Hematopoietic multipotent progenitor cell treated with erythropoietin and hydrocortisone succinate and interleukin-3 and kit ligand, for 15 days (in vitro differentiated cells): ENCODE measurements at regions not wholly inside any gene's neighbourhood (a gene's known extent, or its start where the extent isn't known, plus 50 kb on each side); places are given as distances from the start of the nearest gene placed in this dataset.

Source experiments
- DNase-seq: peaks from one replicate; pipeline ENCODE4 v3.0.0-alpha.2; 2015; ENCODE audit warnings: low spot score

- DNase-seq: no peak
These were observed 140.8 kb downstream of the IRX1 start for GRCh38 chr5:3736466-3736865.

- no peak for DNase-seq
These were observed 141.3 kb downstream of the IRX1 start for GRCh38 chr5:3736926-3737325.

- DNase-seq: no peak
These were observed 143.3 kb downstream of the IRX1 start for GRCh38 chr5:3738919-3739318.

GRCh38 chr5:3740546-3741373, 145.1 kb downstream of the IRX1 start:
- DNase-seq: no peak

- DNase-seq: no peak
These were observed 145.7 kb downstream of the IRX1 start for GRCh38 chr5:3741374-3741770.

GRCh38 chr5:3742750-3743149, 147.1 kb downstream of the IRX1 start:
- no peak for DNase-seq

GRCh38 chr5:3751846-3752245, 156.2 kb downstream of the IRX1 start:
- DNase-seq: no peak

- DNase-seq: peak; percentile 9
These were observed 182.4 kb downstream of the IRX1 start for GRCh38 chr5:3778000-3778550.

- DNase-seq: no peak
These were observed 183.3 kb downstream of the IRX1 start for GRCh38 chr5:3778945-3779344.

- no peak for DNase-seq
These were observed 184.6 kb downstream of the IRX1 start for GRCh38 chr5:3780278-3780677.

GRCh38 chr5:3780907-3781306, 185.3 kb downstream of the IRX1 start:
- DNase-seq: no peak

- DNase-seq: no peak
These were observed 189.2 kb downstream of the IRX1 start for GRCh38 chr5:3784854-3785253.

GRCh38 chr5:3786165-3786564, 190.5 kb downstream of the IRX1 start:
- DNase-seq: no peak

- DNase-seq: no peak
These were observed 191.3 kb downstream of the IRX1 start for GRCh38 chr5:3786891-3787430.

- DNase-seq: no peak
These were observed 192.0 kb downstream of the IRX1 start for GRCh38 chr5:3787604-3788003.

GRCh38 chr5:3789519-3790193, 194.0 kb downstream of the IRX1 start:
- DNase-seq: no peak

GRCh38 chr5:3793162-3793561, 197.5 kb downstream of the IRX1 start:
- no peak for DNase-seq

GRCh38 chr5:3794611-3795010, 199.0 kb downstream of the IRX1 start:
- no peak for DNase-seq

GRCh38 chr5:3796736-3797135, 201.1 kb downstream of the IRX1 start:
- DNase-seq: no peak

GRCh38 chr5:3801967-3802366, 206.3 kb downstream of the IRX1 start:
- DNase-seq: no peak

GRCh38 chr5:3809455-3809854, 213.8 kb downstream of the IRX1 start:
- no peak for DNase-seq

GRCh38 chr5:3811116-3811515, 215.5 kb downstream of the IRX1 start:
- DNase-seq: no peak

GRCh38 chr5:3818624-3819023, 223.0 kb downstream of the IRX1 start:
- no peak for DNase-seq
